Activated naive CD4-positive, alpha-beta T cell treated with anti-CD3 and anti-CD28 coated beads, Interleukin-2, amount 50 U/mL, for 72 hours (primary cell): ENCODE measurements at regions not wholly inside any gene's neighbourhood (a gene's known extent, or its start where the extent isn't known, plus 50 kb on each side); places are given as distances from the start of the nearest gene placed in this dataset.

ENCODE experiments used
- ATAC-seq, 2 donors: fragments of 150-1000 bp; cut with Tn5 transposase; 2 replicates each; pipeline ENCODE4 v1.10.0; 2021; ENCODE audit warnings: mild to moderate bottlenecking in 2 of 2, moderate library complexity in 2 of 2
- DNase-seq, 2 donors: peaks; one replicate each; pipeline ENCODE4 v3.0.0; 2021 to 2022; ENCODE audit warnings: low spot score in 2 of 2
- H3K27ac Mint-ChIP-seq, 2 donors: one replicate each; pipeline ENCODE4 v1.8.0; 2022; ENCODE audit warnings: mild to moderate bottlenecking in 2 of 2, mixed read lengths in 2 of 2
- H3K36me3 Mint-ChIP-seq, 2 donors: one replicate each; pipeline ENCODE4 v1.8.0; 2022; ENCODE audit warnings: mixed read lengths in 2 of 2
- H3K9me3 Mint-ChIP-seq, 2 donors: one replicate each; pipeline ENCODE4 v1.8.0; 2022; ENCODE audit warnings: mixed read lengths in 2 of 2

DNA sequence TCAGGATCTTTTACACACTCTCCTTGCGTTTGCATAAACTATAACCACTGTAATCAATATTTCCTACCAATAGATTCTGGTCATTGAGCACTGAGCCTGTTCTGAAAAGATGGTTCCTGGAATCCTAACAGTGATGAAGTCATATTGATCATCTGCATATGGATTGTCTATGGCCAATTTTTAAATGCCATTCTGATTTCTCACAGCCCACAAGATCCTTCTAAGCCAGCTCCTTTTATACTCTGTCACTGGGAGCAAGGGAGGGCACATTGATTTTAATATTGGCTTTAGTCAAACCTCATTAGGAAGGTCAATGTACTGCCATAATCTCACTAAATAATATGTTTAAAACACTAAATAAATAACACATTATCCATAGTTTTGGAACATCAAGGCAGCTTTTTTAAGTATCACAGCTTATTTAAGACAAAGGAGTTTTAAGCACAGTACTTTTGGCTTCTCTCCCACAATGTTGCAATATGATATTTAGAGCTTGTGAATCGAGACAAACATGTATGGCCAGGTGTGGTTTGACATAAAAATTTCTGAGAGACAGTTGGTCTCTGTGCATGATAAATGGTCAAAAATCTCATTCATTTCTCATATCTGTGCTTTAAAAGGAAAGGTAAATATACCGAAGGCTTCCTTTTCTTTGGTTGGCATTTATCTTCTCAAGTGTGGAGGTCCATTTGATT lies 267.3 kb downstream of the MTX2 start:
- DNase-seq: no peak
- H3K27ac Mint-ChIP-seq: no peak overlapping the region
- H3K36me3 Mint-ChIP-seq: no peaks in the 10 kb centered on the region
- ATAC-seq: no peak
- no peaks in the 10 kb centered on the region for H3K9me3 Mint-ChIP-seq

DNA sequence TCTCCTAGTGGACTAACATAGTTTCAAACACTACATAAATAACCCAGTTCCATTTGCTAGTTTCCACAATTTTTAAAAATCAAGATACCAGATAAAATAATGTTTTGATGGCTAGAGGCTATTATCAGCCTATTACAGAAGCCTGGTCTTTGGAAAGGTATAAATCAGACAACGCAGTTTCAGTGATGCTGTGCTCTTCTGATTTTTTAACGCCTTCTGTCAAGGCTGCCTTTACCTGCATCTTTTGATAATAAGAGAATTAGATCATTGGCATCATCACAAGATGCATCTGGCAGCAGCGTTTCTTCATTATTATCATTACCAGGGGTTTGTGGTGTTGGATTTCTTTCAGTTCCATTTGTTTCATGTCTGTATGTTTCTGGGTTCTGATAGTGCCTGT lies 268.7 kb downstream of the MTX2 start:
- ATAC-seq (no peak), DNase-seq (no peak)
- Mint-ChIP-seq H3K36me3 (no peaks in the 10 kb centered on the region), H3K9me3 (no peaks in the 10 kb centered on the region), H3K27ac (no peak overlapping the region)

DNA sequence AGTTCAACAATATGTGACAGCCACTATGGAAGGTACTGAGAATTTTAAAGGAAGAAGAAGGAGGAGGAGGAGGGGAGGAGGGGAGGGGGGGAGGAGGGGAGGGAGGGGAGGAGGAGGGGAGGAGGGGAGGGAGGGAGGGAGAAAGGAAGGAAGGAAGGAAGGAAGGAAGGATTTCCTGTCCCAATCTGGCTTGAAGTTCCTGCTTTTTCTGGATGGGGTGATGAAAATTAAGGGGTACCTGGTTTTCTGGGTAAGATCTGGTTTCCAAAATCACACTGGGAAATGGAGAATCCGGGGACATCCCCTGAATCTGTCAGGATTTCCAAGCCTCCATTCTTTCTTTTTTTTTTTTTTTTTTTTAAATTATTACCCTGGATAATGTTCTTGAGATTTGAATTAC lies 271.8 kb downstream of the MTX2 start:
- H3K27ac Mint-ChIP-seq: no peak overlapping the region
- DNase-seq: no peak
- no peak for ATAC-seq
- no peaks in the 10 kb centered on the region for H3K36me3 Mint-ChIP-seq
- no peaks in the 10 kb centered on the region for H3K9me3 Mint-ChIP-seq

DNA sequence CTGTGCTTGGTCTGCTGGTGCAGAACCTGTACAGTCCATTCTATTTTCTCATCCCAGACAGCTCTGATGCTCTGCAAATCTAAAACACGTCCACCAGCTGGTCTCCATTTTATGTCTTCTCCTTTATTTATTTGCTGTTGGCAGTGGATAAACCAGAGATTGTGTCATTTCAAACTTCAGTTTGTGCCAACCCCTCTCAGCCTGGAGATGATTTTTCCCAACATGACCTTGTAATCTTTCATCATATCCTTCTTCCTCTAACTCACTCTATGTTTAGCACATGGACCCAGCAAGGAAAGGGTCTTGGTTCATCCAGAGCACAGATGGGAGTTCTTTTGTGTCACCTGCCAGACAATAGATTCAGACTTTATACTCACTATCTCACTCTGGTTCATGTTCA lies 273.2 kb downstream of the MTX2 start:
- Mint-ChIP-seq H3K27ac (no peak overlapping the region), H3K36me3 (no peaks in the 10 kb centered on the region), H3K9me3 (no peaks in the 10 kb centered on the region)
- ATAC-seq: no peak
- DNase-seq: no peak

DNA sequence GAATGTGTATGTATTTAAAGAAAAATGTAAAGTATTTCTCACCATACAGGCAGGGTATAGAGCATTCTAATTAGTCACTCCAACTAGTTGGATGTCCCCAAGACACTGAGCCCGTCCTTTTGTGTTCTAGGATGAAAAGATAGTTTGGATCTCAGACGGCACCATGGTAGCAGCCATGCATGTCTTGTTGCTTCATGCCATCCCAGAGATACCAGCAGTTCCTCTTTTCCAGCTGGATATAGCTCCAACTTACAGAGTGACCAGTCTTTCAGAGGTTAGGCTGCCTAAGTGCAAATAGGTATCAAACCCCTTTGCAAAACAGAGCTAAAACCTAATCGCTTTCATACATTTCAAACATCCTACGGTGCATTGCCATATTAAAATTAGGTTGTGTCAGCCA lies 275.3 kb downstream of the MTX2 start:
- DNase-seq: no peak
- Mint-ChIP-seq H3K27ac (no peak overlapping the region), H3K36me3 (no peaks in the 10 kb centered on the region), H3K9me3 (no peaks in the 10 kb centered on the region)
- no peak for ATAC-seq

DNA sequence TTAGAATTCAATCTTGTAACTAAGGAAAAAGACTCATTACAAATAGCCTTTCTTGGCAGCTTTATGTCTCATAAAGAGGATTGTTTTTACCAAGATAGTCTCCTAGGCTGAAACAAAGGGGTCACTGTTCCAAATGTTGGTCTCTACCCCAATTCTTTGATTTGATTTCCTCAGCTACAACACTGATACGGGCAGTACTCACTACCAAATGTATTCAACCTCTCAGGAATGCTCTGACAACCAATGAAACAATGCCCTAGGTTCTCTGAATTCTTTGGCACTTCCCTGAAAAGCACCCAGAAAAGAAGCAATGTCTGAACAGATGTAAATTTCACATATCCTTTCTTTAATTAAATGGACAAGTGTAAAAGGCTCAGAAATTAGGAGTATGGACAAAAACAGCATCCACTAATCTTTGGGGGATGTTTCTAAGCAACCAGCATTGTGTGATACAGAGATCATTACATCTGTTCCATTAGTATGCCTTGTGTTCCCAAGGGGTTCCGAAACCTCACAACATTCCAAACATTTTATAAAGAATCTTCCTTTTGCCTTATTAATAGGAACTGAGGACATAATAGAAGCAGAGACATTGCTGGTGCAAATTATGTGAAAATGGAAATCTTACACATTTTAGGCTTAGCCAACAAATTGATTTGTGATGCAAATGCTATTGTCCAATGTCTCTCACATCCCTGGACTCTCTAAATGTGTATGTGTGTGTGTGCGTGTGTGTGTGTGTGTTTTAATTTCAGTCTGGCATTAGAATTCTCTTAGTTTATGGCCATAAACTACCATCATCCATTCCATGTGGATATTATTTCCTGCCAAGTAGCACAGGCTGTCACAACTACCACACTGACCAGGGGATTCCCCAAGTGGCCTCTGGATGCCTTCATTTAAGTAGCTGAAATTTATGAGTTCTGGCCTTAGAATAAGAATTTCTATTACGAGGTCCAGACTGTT lies 276.0 kb downstream of the MTX2 start:
- no peaks in the 10 kb centered on the region for H3K36me3 Mint-ChIP-seq
- H3K9me3 Mint-ChIP-seq: no peaks in the 10 kb centered on the region
- ATAC-seq (no peak), DNase-seq (no peak)
- no peak overlapping the region for H3K27ac Mint-ChIP-seq

DNA sequence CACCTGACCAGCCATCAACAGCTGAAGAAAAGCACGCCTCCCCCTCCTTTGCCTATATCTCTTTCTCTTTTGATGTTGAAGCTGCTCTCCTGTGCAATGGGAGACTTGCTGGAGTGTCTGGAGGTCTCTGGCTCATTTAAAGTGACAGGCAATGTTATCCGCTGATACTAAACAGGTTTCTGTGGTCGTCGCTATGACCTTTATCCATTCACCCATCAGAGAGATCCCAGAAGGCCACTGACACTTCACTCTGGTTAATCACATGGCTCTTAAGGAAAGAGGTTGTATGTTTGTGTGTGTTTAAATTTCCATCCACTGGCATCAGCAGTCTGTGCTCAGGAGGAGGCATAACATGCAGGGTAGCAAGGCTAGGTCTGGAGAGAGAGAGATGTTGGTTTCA lies 277.3 kb downstream of the MTX2 start:
- H3K9me3 Mint-ChIP-seq: no peaks in the 10 kb centered on the region
- no peak for ATAC-seq
- no peak for DNase-seq
- no peaks in the 10 kb centered on the region for H3K36me3 Mint-ChIP-seq
- no peak overlapping the region for H3K27ac Mint-ChIP-seq

DNA sequence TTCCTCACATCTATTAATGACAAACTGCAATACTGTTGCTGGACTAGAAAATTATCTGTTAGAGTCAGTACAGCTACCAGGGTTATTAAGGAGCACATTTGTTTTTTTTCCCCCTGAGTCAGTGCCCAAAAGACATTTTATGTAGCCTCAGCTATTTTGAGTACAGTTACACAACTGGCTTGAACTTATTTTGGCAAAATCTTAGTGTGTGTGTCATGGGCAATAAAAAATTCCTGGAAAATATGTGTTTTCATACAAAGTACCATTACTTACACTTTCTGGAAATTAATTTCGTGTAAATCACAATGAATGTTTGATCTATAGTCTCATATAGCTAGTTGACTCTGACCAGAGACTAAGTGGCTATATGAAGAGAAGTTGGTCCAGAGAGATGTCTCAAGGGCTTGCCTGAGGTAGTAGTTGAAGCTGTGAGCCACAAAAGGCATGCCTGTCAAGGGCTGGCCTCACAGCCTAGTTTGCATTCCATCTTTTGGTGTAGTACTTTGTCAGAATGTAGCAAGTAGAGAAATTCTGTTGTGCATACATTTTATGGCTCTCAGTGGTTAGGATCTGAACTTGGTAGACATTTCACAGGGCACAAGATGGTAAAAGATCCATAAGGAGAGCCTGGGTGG lies 283.4 kb downstream of the MTX2 start:
- DNase-seq (no peak), ATAC-seq (no peak)
- Mint-ChIP-seq H3K9me3 (no peaks in the 10 kb centered on the region), H3K36me3 (no peaks in the 10 kb centered on the region), H3K27ac (no peak overlapping the region)

DNA sequence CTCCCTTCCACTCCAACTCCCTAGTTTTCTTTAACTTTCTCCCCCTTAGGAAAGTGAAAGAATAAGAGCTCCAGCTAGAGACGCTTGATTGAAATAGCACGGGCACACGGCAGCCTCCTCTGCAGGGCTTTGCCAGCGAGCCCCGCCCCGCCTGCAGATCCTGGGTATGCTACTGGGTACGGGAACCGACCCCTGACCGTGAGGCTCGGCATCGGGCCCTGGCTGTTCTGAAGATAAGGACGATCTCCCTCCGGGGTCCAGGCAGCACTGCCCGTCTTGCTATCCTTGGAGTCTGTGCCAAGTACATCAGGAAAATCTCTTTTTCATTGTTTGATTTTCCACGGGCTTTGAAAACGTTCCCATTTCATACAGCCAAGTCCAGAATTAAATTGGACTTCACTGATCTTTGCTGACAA lies 284.5 kb downstream of the MTX2 start:
- ATAC-seq: peak; percentile 34 to 65
- H3K27ac Mint-ChIP-seq: no peak overlapping the region
- peak in 1 of 2 donors; percentile 26 for DNase-seq
- H3K36me3 Mint-ChIP-seq: no peaks in the 10 kb centered on the region
- H3K9me3 Mint-ChIP-seq: no peaks in the 10 kb centered on the region

DNA sequence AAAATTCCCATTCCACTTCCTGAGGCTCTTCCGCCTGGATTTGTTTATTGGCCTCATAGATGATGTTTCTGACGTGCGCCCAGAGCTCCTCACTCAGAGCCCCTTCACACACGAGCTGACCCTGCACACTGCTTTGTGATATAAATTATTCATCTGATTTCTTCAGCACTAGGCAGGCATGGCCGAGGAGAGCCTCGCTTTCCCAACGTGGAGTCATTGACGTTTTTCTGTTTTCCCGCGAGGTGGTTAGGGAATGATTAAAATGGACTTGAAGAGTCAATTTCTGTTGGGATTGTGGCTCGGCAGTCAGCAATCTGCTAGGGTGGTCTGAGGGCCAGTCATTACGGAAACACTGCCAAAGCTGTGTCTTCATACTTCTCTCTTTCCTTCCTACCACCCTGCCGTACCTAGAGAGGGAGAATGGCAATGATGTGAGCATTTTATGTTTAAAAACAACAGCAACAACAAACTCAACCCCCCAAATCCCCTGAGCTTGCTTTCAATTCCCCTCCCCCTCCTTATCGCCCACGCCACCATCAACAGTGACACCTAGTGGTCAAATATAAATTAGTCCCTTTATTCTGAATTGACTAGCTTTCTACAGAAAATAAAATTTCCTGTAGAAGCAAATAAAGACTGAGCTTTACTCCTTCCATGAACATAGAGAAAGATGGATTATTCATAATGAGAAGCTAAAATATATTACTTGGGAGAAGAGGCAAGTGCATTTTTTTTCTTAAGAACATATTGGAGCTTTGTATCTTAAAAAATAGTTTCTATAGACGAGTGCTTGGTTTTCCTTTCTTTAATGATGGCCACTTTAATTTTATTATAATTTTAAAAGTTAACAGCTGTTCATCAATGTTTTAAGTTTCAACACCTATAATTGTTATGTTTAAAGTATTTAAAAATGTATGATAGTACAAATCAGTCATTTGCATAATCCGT lies 285.1 kb downstream of the MTX2 start:
- ATAC-seq: peak; percentile 31 to 58
- no peaks in the 10 kb centered on the region for H3K9me3 Mint-ChIP-seq
- peak in 1 of 2 donors; percentile 21 for DNase-seq
- H3K36me3 Mint-ChIP-seq: no peaks in the 10 kb centered on the region
- H3K27ac Mint-ChIP-seq: peak overlapping the region in 1 of 2 donors; percentile 58

DNA sequence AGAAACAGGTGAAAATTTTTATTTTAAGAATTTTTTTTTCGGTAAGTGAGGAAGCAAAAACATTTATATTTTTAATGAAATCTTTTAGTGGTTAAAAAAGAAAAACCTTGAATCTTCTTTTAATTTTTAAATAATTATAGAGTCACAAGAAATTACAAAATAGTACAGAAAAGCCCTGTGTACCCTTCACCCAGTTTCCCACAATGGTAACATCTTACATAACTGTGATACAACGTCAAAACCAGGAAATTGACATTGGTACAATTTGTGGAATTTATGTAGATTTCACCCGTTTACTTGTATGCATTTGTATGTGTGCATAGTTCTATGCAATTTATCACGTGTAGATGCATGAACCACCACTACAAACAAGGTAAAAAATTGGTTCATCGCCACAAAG lies 285.9 kb downstream of the MTX2 start:
- DNase-seq: no peak
- no peak for ATAC-seq
- H3K27ac Mint-ChIP-seq: no peak overlapping the region
- H3K9me3 Mint-ChIP-seq: no peaks in the 10 kb centered on the region
- no peaks in the 10 kb centered on the region for H3K36me3 Mint-ChIP-seq

DNA sequence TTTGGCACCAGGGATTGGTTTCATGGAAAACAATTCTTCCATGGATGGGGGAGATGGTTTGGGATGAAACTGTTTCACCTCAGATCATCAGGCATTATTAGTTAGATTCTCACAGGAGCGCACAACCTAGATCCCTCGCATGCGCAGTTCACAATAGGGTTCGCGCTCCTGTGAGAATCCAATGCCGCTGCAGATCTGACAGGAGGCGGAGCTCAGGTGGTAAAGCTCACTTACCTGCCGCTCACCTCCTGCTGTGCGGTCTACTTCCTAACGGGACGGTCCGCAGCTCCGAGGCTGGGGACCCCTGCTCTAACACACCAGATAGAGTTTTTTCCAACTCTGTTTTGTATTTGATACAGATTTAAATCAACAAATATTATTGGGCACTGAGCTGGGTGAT lies 286.5 kb downstream of the MTX2 start:
- ATAC-seq: no peak
- H3K27ac Mint-ChIP-seq: no peak overlapping the region
- H3K9me3 Mint-ChIP-seq: no peaks in the 10 kb centered on the region
- H3K36me3 Mint-ChIP-seq: no peaks in the 10 kb centered on the region
- no peak for DNase-seq

DNA sequence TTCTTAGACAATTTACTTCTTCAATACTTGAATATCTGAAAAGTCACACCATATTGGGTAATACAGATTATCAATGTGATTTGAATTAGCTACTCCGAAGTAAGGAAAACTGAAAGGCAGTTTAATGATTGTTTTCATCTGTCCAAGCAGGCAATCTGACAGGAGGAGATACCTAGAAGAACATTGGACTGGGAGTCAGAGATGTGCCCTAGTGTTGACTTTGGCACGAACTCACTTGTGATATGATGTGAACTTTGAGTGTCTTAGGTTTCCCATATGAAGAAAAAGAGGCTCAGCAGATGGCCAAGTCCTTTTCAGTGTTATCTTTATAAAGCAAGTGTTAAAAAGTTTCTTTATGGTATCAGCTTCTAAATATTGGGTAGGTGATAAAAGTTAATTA lies 287.1 kb downstream of the MTX2 start:
- ATAC-seq: no peak

DNA sequence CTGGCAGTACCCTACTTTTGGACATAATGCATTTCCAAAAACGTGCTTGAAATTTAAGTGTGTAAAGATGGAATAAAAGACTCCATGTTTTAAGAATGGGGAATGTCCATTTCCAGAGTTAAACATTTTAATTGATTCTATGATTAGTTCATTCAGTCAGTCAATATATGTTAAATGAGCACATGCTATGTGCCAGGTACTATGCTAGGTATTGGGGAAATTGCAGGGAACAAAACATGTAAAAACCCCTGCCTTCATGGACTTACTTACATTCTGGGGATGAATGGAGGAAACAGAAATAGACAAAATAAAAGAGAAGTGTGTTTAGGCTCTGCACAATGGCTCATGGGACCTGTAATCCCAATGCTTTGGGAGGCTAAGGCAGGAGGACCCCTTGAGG lies 288.6 kb downstream of the MTX2 start:
- ATAC-seq (no peak), DNase-seq (no peak)
- Mint-ChIP-seq H3K27ac (no peak overlapping the region), H3K36me3 (no peaks in the 10 kb centered on the region), H3K9me3 (no peaks in the 10 kb centered on the region)

More for the DNA sequence above, 287.1 kb downstream of the MTX2 start:
- no peak overlapping the region for H3K27ac Mint-ChIP-seq
- no peaks in the 10 kb centered on the region for H3K9me3 Mint-ChIP-seq
- no peaks in the 10 kb centered on the region for H3K36me3 Mint-ChIP-seq
- DNase-seq: no peak

DNA sequence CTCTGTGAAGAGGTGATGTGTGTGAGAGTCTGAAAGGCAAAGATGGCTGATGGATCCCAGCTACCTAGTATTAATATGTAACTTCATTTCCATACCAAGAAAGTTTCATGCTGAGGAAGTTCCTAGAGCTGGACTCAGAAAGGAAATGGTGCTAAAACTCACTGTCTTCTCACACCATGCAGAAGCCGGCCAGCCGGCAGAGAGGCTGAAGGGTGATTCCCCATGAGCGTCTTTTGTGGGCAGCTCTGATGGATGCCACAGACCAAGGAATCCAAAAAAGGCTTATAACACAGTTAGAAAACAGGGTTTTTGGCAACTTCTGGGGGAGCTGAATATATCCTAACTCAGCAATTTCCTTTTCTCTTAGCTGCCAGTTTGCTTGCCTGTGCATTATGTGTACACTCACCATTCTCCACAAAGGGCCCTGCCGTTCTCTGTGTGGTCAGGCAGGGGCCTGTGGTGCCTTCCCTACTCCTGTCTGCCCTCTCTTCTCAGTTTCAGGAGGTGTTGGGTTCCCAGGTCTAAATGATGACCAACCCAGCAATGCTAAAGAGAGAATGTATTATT lies 289.4 kb downstream of the MTX2 start:
- peak in 1 of 2 donors; percentile 32 for ATAC-seq
- no peaks in the 10 kb centered on the region for H3K9me3 Mint-ChIP-seq
- no peaks in the 10 kb centered on the region for H3K36me3 Mint-ChIP-seq
- no peak overlapping the region for H3K27ac Mint-ChIP-seq
- DNase-seq: no peak

DNA sequence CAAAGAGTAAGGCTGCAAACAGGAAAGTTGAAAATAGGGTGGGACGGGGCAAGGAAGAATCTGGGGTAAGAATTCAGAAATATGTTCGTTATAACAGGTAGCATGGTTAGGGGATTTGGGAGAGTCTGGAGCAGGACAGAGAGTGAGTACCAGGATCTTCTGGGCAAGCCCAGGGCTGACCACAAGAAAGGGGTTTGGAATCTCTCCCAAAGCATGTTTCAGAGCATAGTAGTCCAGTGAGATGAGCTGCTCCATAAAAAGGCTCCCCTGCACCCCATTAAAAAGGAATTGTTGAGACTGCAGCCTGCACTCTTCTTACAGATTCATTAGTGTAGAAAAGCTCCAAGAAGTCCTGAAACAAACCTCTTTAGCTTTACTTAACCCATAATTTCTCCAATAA lies 291.1 kb downstream of the MTX2 start:
- DNase-seq (no peak), ATAC-seq (no peak)
- H3K9me3 Mint-ChIP-seq: no peaks in the 10 kb centered on the region

More for the DNA sequence above, 291.1 kb downstream of the MTX2 start:
- no peak overlapping the region for H3K27ac Mint-ChIP-seq
- H3K36me3 Mint-ChIP-seq: no peaks in the 10 kb centered on the region
